GM23248 (cell line): ENCODE measurements at regions not wholly inside any gene's neighbourhood (a gene's known extent, or its start where the extent isn't known, plus 50 kb on each side); places are given as distances from the start of the nearest gene placed in this dataset.

ENCODE experiments used
- EZH2 ChIP-seq: fragments of 200-600 bp; sonication (generic); IDR thresholded peaks from 2 replicates; pipeline ENCODE4 v1.6.1; 2018; ENCODE audit warnings: antibody characterized with exemption, mild to moderate bottlenecking; ENCODE audit not compliant: insufficient read depth, poor library complexity, severe bottlenecking
- EZH2phosphoT487 ChIP-seq: fragments of 200-600 bp; sonication (generic); IDR thresholded peaks from 2 replicates; pipeline ENCODE4 v1.6.1; 2018; ENCODE audit warnings: antibody characterized with exemption, moderate library complexity, mild to moderate bottlenecking, low read depth; ENCODE audit not compliant: insufficient read depth

GRCh38 chr22:27104449-27104848, 447.1 kb downstream of the MIAT start:
- TF ChIP-seq EZH2 = no peak
- TF ChIP-seq EZH2phosphoT487 = no peak
